Keratinocyte (primary cell): ENCODE measurements at regions not wholly inside any gene's neighbourhood (a gene's known extent, or its start where the extent isn't known, plus 50 kb on each side); places are given as distances from the start of the nearest gene placed in this dataset.

Experiments
- DNase-seq: peaks from one replicate; pipeline ENCODE4 v3.0.0-alpha.2; 2011; ENCODE audit warnings: low read depth, missing footprints, low spot score
- FAIRE-seq: peaks from 2 replicates; lab custom pipeline; 2011; peaks lifted over from hg19 to GRCh38; lab: Jason Lieb, UNC
- H2AFZ ChIP-seq: 2 replicates; pipeline ENCODE4 v1.6.0; 2012; ENCODE audit warnings: low read length, control low read depth, inconsistent platforms; ENCODE audit not compliant: control insufficient read depth
- H3K27ac ChIP-seq: 2 replicates; pipeline ENCODE4 v1.5.1; 2011; ENCODE audit warnings: low read length; ENCODE audit not compliant: control insufficient read depth, insufficient read depth
- H3K27me3 ChIP-seq: 3 replicates; pipeline ENCODE4 v1.6.0; 2011; ENCODE audit warnings: low read length; ENCODE audit not compliant: control insufficient read depth, insufficient read depth; ENCODE audit errors: extremely low read depth
- H3K36me3 ChIP-seq, 2 experiments: 2 replicates in 1 of 2; 3 replicates in 1 of 2; pipeline ENCODE4 v1.5.1; 2011; ENCODE audit warnings: low read length in 2 of 2, mild to moderate bottlenecking in 1 of 2; ENCODE audit not compliant: control insufficient read depth in 2 of 2, insufficient read depth in 2 of 2; ENCODE audit errors: extremely low read depth in 1 of 2
- H3K4me1 ChIP-seq: 3 replicates; pipeline ENCODE4 v1.5.1; 2011; ENCODE audit warnings: low read length; ENCODE audit not compliant: control insufficient read depth, insufficient read depth; ENCODE audit errors: extremely low read depth
- H3K4me2 ChIP-seq: 3 replicates; pipeline ENCODE4 v1.6.0; 2011; ENCODE audit warnings: low read depth, low read length; ENCODE audit not compliant: control insufficient read depth, insufficient read depth; ENCODE audit errors: extremely low read depth
- H3K4me3 ChIP-seq, 3 experiments: fragments of 200-600 bp in 1 of 3; sonication (generic) in 1 of 3; 2 replicates in 2 of 3; 3 replicates in 1 of 3; pipeline ENCODE4 v1.5.1; 2011 to 2016; ENCODE audit warnings: low read length in 3 of 3, mild to moderate bottlenecking in 3 of 3, control low read depth in 2 of 3, inconsistent platforms in 1 of 3, low read depth in 1 of 3, mixed read lengths in 1 of 3, mixed run types in 1 of 3, moderate library complexity in 1 of 3; ENCODE audit not compliant: control insufficient read depth in 2 of 3, insufficient read depth in 2 of 3; ENCODE audit errors: extremely low read depth in 1 of 3
- H3K79me2 ChIP-seq: 2 replicates; pipeline ENCODE4 v1.6.0; 2012; ENCODE audit warnings: low read length; ENCODE audit not compliant: control insufficient read depth, insufficient read depth
- H3K9ac ChIP-seq: 3 replicates; pipeline ENCODE4 v1.6.0; 2011; ENCODE audit warnings: low read length; ENCODE audit not compliant: control insufficient read depth, insufficient read depth; ENCODE audit errors: extremely low read depth
- H3K9me1 ChIP-seq: 3 replicates; pipeline ENCODE4 v1.6.0; 2011; ENCODE audit warnings: low read length; ENCODE audit not compliant: control insufficient read depth, insufficient read depth; ENCODE audit errors: extremely low read depth
- H3K9me3 ChIP-seq: 2 replicates; pipeline ENCODE4 v1.5.1; 2012; ENCODE audit warnings: low read depth, low read length; ENCODE audit not compliant: control insufficient read depth
- H4K20me1 ChIP-seq: 3 replicates; pipeline ENCODE4 v1.6.0; 2011; ENCODE audit warnings: low read length; ENCODE audit not compliant: control insufficient read depth, insufficient read depth; ENCODE audit errors: extremely low read depth
- EZH2 ChIP-seq: IDR thresholded peaks from one replicate; pipeline ENCODE4 v1.6.1; 2012; ENCODE audit warnings: inconsistent platforms, mild to moderate bottlenecking, low read length, moderate library complexity
- dilution Hi-C: fragments of 300-500 bp; cut with MboI; formaldehyde crosslinking; loops from one replicate; pipeline ENCODE4 v1.7.0; 2020; ENCODE audit warnings: low sequenced_read_pairs; ENCODE audit not compliant: extremely low pct_ligation_motif_present
- TF ChIP-seq, protein P1 (sequence below), 3 experiments: IDR thresholded peaks in 1 of 3; conservative IDR thresholded peaks in 1 of 3; optimal IDR thresholded peaks in 1 of 3; 2 replicates in 2 of 3; 3 replicates in 1 of 3; pipeline versions ENCODE3 to v1.5.1; 2011; ENCODE audit warnings: low read length in 3 of 3, mild to moderate bottlenecking in 3 of 3, moderate library complexity in 2 of 3, control low read depth in 1 of 3, inconsistent platforms in 1 of 3; ENCODE audit not compliant: insufficient read depth in 2 of 3; ENCODE audit errors: extremely low read depth in 1 of 3

DNA sequence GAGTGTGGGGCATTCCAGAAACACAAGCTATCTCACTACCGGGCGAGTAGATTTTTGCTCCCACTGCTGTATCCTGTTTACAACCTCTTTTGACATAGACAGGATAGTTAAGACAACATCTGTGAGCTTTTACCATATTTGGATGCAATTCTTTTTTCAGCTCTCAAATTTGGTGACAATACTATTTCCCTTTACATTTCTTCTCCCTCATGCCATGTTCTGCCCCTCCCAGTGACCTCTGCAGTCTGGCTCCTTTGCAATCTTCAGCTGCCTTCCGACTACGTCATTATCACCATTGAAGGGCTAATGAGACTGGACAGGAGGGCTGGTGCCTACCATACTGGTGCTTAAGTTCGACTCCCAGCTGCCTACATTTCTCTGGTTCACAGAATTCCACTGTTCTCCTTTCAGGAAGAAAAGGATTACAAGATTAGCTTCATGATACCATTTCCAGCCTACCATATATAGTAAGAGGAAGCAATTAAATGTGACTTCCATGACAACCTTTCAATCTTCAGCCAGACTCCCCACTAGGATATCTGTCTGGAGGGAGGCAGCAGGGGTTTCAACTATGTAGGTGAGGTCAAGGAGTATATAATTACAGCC is 251.6 kb downstream of the PHLDA1 start:
- TF ChIP-seq, protein P1, sequence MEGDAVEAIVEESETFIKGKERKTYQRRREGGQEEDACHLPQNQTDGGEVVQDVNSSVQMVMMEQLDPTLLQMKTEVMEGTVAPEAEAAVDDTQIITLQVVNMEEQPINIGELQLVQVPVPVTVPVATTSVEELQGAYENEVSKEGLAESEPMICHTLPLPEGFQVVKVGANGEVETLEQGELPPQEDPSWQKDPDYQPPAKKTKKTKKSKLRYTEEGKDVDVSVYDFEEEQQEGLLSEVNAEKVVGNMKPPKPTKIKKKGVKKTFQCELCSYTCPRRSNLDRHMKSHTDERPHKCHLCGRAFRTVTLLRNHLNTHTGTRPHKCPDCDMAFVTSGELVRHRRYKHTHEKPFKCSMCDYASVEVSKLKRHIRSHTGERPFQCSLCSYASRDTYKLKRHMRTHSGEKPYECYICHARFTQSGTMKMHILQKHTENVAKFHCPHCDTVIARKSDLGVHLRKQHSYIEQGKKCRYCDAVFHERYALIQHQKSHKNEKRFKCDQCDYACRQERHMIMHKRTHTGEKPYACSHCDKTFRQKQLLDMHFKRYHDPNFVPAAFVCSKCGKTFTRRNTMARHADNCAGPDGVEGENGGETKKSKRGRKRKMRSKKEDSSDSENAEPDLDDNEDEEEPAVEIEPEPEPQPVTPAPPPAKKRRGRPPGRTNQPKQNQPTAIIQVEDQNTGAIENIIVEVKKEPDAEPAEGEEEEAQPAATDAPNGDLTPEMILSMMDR (optimal IDR thresholded peaks at IDR 0.05 in 1 of 3, IDR thresholded peaks at IDR 0.05 in 1 of 3, conservative IDR thresholded peaks at IDR 0.05 in 1 of 3; ENCODE audit: extremely low read depth in 1 of 3, insufficient read depth in 2 of 3, low read length in 3 of 3): no peak
- no peak for TF ChIP-seq EZH2
- H3K27ac ChIP-seq: no peak overlapping the region
- peaks cover 40% of the 10 kb centered on the region for H3K4me1 ChIP-seq
- no peak overlapping the region for H3K9ac ChIP-seq
- H3K4me3 ChIP-seq: no peak overlapping the region
- H3K27me3 ChIP-seq: no peaks in the 10 kb centered on the region
- H3K4me2 ChIP-seq: no peak overlapping the region
- peaks cover 7 to 12% of the 10 kb centered on the region in 2 experiments for H3K36me3 ChIP-seq
- dilution Hi-C loops: no loop called here
- H4K20me1 ChIP-seq: no peaks in the 10 kb centered on the region
- H3K9me1 ChIP-seq: no peaks in the 10 kb centered on the region
- FAIRE-seq (no peak), DNase-seq (no peak)
- no peaks in the 10 kb centered on the region for H3K79me2 ChIP-seq
- H2AFZ ChIP-seq: no peak overlapping the region
- H3K9me3 ChIP-seq: no peaks in the 10 kb centered on the region

DNA sequence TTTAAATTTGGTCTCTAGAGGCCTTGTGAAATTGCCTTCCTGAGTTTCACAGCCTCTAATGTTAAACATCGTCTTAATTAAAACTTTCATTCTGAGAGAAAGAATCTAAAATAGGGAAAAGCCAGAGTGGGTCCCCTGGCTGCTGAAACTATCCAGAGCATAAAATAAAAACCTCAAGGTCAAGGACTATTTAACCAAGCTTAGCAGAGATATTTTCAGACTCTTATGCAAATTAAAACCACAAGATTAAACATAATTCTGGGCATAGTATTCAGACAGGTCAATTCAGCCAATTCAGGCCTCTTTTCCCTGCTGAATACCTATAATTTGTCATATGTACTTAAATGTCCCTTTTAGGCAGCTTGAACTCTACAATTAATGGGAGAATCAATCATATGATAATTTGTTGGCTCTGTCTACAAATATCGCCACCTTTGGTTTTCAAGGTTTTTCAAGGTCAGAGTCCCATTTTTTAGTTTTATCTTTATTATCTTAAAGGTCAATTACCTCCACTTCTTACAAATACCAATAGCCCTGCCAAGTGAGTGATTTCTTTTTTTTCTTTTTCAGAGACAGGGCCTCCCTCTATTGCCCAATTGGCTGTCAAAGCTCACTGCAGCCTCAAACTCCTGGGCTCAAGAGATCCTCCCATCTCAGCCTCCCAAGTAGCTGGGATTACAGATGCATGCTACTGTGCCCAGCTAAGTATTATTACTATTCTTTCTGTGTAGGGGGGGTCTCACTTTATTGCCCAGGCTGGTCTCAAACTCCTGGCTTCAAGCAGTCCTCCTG is 257.1 kb downstream of the PHLDA1 start:
- dilution Hi-C loops: no loop called here
- Histone ChIP-seq H2AFZ (no peak overlapping the region), H3K4me2 (no peak overlapping the region), H3K36me3 (peaks cover 0 to 12% of the 10 kb centered on the region in 2 experiments), H3K9me1 (no peaks in the 10 kb centered on the region), H3K79me2 (no peaks in the 10 kb centered on the region), H4K20me1 (no peaks in the 10 kb centered on the region), H3K27me3 (no peaks in the 10 kb centered on the region), H3K4me1 (no peaks in the 10 kb centered on the region), H3K27ac (no peak overlapping the region), H3K9me3 (no peaks in the 10 kb centered on the region), H3K4me3 (no peak overlapping the region), H3K9ac (no peak overlapping the region)
- no peak for FAIRE-seq
- DNase-seq: no peak
- no peak for TF ChIP-seq EZH2
- TF ChIP-seq, protein P1 (optimal IDR thresholded peaks at IDR 0.05 in 1 of 3, IDR thresholded peaks at IDR 0.05 in 1 of 3, conservative IDR thresholded peaks at IDR 0.05 in 1 of 3; ENCODE audit: extremely low read depth in 1 of 3, insufficient read depth in 2 of 3, low read length in 3 of 3): no peak
